ENCODE measurements at regions not wholly inside any gene's neighbourhood (a gene's known extent, or its start where the extent isn't known, plus 50 kb on each side); places are given as distances from the start of the nearest gene placed in this dataset.

DNA sequence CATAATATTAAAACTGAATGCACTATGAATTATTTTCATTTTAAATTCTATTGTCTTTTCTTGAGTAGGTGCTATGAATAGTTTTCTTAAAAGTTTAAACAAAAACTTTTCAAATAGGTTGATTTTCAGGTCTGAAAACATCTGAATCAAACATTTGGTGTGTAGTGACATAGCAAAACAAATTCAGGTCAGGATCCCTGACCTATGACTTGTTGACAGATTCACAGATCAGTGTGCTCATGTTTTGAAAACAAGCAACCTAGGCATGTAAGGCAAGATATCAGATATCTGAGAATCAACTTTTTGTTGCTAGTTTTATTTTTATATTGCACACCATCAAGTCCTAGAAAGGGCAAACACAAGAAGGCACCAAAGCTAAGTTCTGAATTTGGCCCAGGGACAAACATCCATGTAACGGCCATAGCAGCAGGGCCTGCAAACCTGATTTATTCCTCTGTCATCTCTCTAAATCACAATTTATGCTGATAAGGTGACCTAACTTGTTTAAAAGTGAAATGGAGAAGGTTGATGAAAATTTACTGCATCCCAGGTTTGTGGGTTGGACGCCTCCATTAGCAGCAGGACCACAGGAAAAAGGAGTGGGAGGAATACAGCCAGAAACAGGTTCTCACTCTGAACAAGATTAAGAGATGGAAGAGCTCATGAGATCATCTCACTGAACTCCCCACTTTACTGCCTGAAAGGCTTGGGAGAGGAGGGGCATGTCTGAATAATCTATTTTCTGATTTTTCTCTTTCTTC lies 337.7 kb downstream of the KCNRG start:
- Mint-ChIP-seq H3K36me3 (ENCODE audit: low read depth) (no peaks in the 10 kb centered on the region), H3K27ac (no peak overlapping the region), H3K9me3 (no peaks in the 10 kb centered on the region)

GRCh38 chr13:50353651-50354415 lies 338.6 kb downstream of the KCNRG start:
- intact Hi-C loops (cut with micrococcal nuclease): no loop called here
- H3K9me3 Mint-ChIP-seq: no peaks in the 10 kb centered on the region
- no peak overlapping the region for H3K4me3 Mint-ChIP-seq
- no peaks in the 10 kb centered on the region for H3K36me3 Mint-ChIP-seq (ENCODE audit: low read depth)
- H3K27ac Mint-ChIP-seq: no peak overlapping the region
- peaks cover 32% of the 10 kb centered on the region for H3K4me1 Mint-ChIP-seq (ENCODE audit: low read depth)
- no peaks in the 10 kb centered on the region for H3K27me3 Mint-ChIP-seq

More for the DNA sequence above, 337.7 kb downstream of the KCNRG start:
- intact Hi-C loops (cut with micrococcal nuclease): no loop called here
- Mint-ChIP-seq H3K27me3 (no peaks in the 10 kb centered on the region), H3K4me1 (ENCODE audit: low read depth) (peaks cover 22% of the 10 kb centered on the region), H3K4me3 (no peak overlapping the region)

GRCh38 chr13:50355797-50356196 lies 340.6 kb downstream of the KCNRG start:
- no peaks in the 10 kb centered on the region for H3K36me3 Mint-ChIP-seq (ENCODE audit: low read depth)

DNA sequence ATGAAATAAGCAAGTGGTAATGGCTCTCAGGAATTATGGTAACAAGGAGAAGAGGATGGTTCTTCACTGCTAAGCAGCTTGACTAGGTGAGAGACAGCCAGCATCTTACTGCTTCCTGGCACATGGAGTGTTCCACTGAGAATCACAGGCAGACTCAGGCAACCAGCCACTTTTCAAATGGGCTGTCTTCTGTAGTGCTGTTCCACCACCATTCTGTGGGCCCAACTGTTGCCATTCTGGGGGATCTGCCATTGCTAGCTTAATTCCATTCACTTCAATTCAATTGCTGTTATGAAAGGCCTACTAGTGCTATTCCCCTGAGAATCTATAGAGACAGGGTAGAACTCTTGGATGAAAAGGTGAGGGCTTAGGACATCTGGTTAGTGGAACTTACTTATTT lies 341.9 kb downstream of the KCNRG start:
- Mint-ChIP-seq H3K27ac (no peak overlapping the region), H3K4me1 (ENCODE audit: low read depth) (peaks cover 40% of the 10 kb centered on the region)

More at GRCh38 chr13:50355797-50356196, 340.6 kb downstream of the KCNRG start:
- no peak overlapping the region for H3K4me3 Mint-ChIP-seq
- H3K4me1 Mint-ChIP-seq (ENCODE audit: low read depth): peaks cover 40% of the 10 kb centered on the region
- intact Hi-C loops (cut with micrococcal nuclease): no loop called here
- no peaks in the 10 kb centered on the region for H3K9me3 Mint-ChIP-seq
- H3K27ac Mint-ChIP-seq: no peak overlapping the region
- no peaks in the 10 kb centered on the region for H3K27me3 Mint-ChIP-seq

DNA sequence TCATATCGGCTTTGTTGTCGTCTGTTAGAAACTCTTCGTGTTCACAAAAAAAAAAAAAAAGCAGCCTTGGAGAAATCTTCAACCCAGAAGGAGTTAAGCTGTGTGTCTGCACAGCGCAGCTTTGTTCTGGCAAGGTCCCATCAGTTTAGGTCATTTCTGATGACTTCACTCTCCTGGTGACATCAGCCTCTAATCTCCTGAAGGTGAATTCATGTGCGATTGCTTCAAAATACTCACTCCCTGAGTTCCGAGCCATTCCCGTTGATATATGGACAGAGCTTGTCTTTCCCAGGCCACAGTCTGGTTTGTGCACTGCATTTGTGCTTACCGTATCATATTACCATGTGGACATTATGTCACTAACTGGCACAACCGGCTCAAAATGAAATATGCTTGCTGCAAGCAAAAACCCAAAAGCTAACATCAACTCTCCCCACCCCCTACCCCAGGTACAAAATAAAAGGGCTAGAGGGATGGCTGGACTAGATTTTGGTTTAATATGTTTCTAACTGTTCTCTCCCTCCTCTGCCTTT lies 342.4 kb downstream of the KCNRG start:
- intact Hi-C loops (cut with micrococcal nuclease): no loop called here
- H3K27me3 Mint-ChIP-seq: no peaks in the 10 kb centered on the region
- peaks cover 40% of the 10 kb centered on the region for H3K4me1 Mint-ChIP-seq (ENCODE audit: low read depth)
- H3K27ac Mint-ChIP-seq: no peak overlapping the region
- H3K9me3 Mint-ChIP-seq: no peaks in the 10 kb centered on the region
- H3K36me3 Mint-ChIP-seq (ENCODE audit: low read depth): no peaks in the 10 kb centered on the region
- H3K4me3 Mint-ChIP-seq: no peak overlapping the region

More for the DNA sequence above, 341.9 kb downstream of the KCNRG start:
- H3K27me3 Mint-ChIP-seq: no peaks in the 10 kb centered on the region
- no peak overlapping the region for H3K4me3 Mint-ChIP-seq
- no peaks in the 10 kb centered on the region for H3K36me3 Mint-ChIP-seq (ENCODE audit: low read depth)
- intact Hi-C loops (cut with micrococcal nuclease): no loop called here
- no peaks in the 10 kb centered on the region for H3K9me3 Mint-ChIP-seq

- H3K4me1 Mint-ChIP-seq (ENCODE audit: low read depth): peaks cover 36% of the 10 kb centered on the region
- intact Hi-C loops (cut with micrococcal nuclease): no loop called here
- no peaks in the 10 kb centered on the region for H3K36me3 Mint-ChIP-seq (ENCODE audit: low read depth)
- no peaks in the 10 kb centered on the region for H3K9me3 Mint-ChIP-seq
- H3K27ac Mint-ChIP-seq: no peak overlapping the region
- no peaks in the 10 kb centered on the region for H3K27me3 Mint-ChIP-seq
- no peak overlapping the region for H3K4me3 Mint-ChIP-seq
Measured at GRCh38 chr13:50358231-50359040, 343.2 kb downstream of the KCNRG start.

DNA sequence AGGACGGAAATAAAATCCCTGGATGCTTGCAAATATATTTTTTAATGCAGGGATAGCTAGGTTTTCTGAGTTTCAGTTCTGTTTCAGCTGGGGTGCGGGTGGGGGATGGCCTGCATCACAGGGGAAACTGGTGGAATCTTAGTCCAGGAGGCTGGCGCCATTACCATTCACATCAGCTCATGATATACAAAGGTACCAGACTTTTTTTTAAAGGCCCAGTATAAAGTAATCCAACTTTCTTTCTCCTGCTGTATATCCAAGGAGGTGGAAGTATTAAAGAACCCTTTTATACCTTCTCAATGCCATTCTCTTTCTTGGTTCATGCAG lies 343.8 kb downstream of the KCNRG start:
- H3K4me3 Mint-ChIP-seq: no peak overlapping the region
- no peaks in the 10 kb centered on the region for H3K9me3 Mint-ChIP-seq
- intact Hi-C loops (cut with micrococcal nuclease): no loop called here
- H3K27me3 Mint-ChIP-seq: no peaks in the 10 kb centered on the region
- no peaks in the 10 kb centered on the region for H3K36me3 Mint-ChIP-seq (ENCODE audit: low read depth)
- H3K27ac Mint-ChIP-seq: no peak overlapping the region
- H3K4me1 Mint-ChIP-seq (ENCODE audit: low read depth): peaks cover 30% of the 10 kb centered on the region

DNA sequence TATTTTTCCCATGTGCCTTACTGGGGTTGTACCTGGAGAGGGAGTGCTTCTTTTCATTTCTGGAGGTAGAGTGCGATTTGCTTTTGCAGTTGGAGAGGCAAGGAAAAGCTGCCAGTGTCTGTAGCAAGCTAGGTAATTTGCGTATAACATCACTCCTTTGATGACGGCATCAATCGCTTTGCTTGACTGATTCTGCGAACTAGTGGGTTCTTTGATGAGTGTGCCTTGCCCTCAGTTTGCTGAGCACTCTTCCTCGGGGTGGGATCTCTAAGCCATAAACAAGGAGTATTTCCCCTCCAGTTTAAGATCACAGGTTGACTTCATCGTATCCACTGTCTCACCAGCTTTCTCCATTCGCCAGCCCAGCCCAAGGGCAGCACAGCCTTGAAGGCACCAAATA lies 344.5 kb downstream of the KCNRG start:
- H3K36me3 Mint-ChIP-seq (ENCODE audit: low read depth): no peaks in the 10 kb centered on the region
- peaks cover 29% of the 10 kb centered on the region for H3K4me1 Mint-ChIP-seq (ENCODE audit: low read depth)
- H3K27me3 Mint-ChIP-seq: no peaks in the 10 kb centered on the region
- H3K4me3 Mint-ChIP-seq: no peak overlapping the region
- intact Hi-C loops (cut with micrococcal nuclease): no loop called here
- no peak overlapping the region for H3K27ac Mint-ChIP-seq
- H3K9me3 Mint-ChIP-seq: no peaks in the 10 kb centered on the region

DNA sequence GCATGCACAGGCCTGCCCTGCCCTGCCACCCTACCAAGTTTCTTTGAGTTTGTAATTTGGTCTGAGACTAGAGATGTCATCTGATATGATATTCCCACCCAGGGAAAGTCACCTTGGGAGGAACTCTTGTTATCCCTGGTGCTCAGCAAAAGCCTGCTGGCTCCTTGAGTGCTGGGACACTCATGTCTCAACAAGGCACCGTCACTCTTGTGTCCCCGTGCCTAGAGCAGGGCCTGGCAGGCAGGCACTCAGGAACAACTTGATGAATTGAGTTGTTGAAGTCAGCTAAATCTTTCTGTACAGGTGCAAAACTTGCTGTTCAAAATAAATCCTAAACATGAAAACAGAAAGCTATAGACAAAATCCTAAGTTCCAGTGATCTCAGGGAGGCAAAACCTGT lies 345.4 kb downstream of the KCNRG start:
- Mint-ChIP-seq H3K4me3 (no peak overlapping the region), H3K27ac (no peak overlapping the region), H3K4me1 (ENCODE audit: low read depth) (peaks cover 25% of the 10 kb centered on the region)

GRCh38 chr13:50361282-50361681 lies 346.0 kb downstream of the KCNRG start:
- H3K4me3 Mint-ChIP-seq: no peak overlapping the region
- intact Hi-C loops (cut with micrococcal nuclease): no loop called here
- no peak overlapping the region for H3K27ac Mint-ChIP-seq
- no peaks in the 10 kb centered on the region for H3K36me3 Mint-ChIP-seq (ENCODE audit: low read depth)
- H3K27me3 Mint-ChIP-seq: peaks cover 1% of the 10 kb centered on the region
- H3K4me1 Mint-ChIP-seq (ENCODE audit: low read depth): peaks cover 20% of the 10 kb centered on the region
- no peaks in the 10 kb centered on the region for H3K9me3 Mint-ChIP-seq

More for the DNA sequence above, 345.4 kb downstream of the KCNRG start:
- intact Hi-C loops (cut with micrococcal nuclease): no loop called here
- no peaks in the 10 kb centered on the region for H3K9me3 Mint-ChIP-seq
- H3K27me3 Mint-ChIP-seq: peaks cover 1% of the 10 kb centered on the region
- no peaks in the 10 kb centered on the region for H3K36me3 Mint-ChIP-seq (ENCODE audit: low read depth)

DNA sequence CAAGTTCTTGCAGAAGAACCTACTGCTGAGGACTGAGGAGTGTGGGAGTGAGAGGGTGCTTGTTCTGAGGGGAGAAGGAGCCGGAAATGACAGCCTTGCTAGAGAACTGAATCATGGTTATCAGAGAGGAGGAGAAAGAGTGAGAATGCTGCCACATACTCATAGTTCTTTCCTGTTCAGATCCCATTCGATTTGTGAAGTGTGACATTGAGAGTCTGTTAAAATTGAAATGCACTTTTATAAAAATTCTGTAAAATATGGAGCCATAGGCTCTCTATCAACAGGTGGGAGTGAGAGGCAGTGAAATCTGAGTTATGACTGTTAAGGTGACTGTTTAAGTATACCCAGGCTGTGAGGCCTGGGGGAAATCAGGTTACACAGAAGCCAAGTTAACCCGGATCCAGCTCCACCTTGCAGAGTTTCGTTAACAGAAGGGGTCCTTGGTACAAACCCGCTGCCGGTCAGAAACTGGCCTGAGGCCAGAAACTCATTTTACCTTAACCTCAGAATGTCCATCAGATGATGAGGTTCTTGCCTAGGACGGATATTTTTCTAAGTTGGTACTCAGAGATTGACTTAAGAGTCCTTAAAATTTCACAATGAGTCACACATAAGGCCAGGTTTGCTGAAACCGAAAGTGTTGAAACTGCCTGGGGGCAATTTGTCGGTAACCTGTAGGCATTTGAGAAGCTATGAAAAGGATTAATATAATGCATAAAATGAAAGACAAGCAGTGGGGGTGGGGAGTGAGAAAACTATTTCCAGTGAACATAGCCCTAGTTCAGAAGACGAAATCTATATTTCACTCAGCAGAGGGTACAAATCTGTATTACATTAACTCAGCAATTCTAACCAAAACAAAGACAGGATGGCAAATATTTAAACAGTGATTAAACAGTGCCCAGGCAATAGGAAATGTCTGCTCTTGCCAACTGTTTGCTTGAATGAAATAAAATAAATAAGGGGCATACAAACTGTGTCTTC lies 350.5 kb downstream of the KCNRG start:
- Mint-ChIP-seq H3K9me3 (no peaks in the 10 kb centered on the region), H3K4me1 (ENCODE audit: low read depth) (peaks cover 20% of the 10 kb centered on the region), H3K36me3 (ENCODE audit: low read depth) (no peaks in the 10 kb centered on the region), H3K27ac (no peak overlapping the region), H3K4me3 (no peak overlapping the region), H3K27me3 (peaks cover 1% of the 10 kb centered on the region)
- intact Hi-C loops (cut with micrococcal nuclease): no loop called here

DNA sequence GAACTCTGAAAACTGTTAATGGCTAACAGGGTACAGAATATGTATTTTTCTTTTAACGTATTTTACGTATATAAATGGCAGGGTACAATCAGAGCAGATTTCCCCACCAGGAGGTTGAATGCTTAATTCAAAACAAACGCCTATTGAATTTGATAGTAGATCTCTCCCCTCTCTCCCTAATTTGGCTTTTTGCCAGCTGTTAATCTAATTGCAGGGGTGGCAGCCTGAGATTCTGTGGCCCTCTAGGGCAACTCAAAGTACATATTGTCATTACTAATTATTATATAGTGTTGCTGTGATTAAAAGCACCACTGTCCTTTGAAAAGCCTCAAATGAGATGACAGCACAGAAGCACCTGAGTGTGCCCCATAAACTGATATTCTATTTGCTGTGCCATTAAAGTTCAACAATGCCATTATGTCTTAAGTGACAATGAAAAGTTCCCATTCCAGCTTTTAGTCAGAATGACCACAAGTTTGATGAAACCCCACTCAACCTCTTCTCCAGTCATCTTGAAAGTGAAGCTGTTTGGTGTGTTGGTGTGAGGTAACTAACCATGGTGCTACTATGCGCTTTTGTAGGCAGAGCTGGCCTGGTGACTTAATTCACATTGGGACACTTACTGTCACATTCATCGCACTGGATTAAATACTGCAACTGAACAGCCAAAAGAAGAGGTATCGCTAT lies 351.4 kb downstream of the KCNRG start:
- Mint-ChIP-seq H3K9me3 (no peaks in the 10 kb centered on the region), H3K4me1 (ENCODE audit: low read depth) (peaks cover 25% of the 10 kb centered on the region), H3K36me3 (ENCODE audit: low read depth) (no peaks in the 10 kb centered on the region), H3K27ac (no peak overlapping the region), H3K27me3 (peaks cover 1% of the 10 kb centered on the region), H3K4me3 (no peak overlapping the region)
- intact Hi-C loops (cut with micrococcal nuclease): no loop called here

All from dendritic cell treated with granulocyte-macrophage colony-stimulating factor and Interleukin-4, amounts not matched to agents 40 ng/mL and 50 ng/mL, for 4 days (primary cell).